ENCODE measurements at regions not wholly inside any gene's neighbourhood (a gene's known extent, or its start where the extent isn't known, plus 50 kb on each side); places are given as distances from the start of the nearest gene placed in this dataset.

- no peak for DNase-seq
- no peaks in the 10 kb centered on the region for H3K27me3 ChIP-seq
- H3K4me1 ChIP-seq, result no peaks in the 10 kb centered on the region
- no peaks in the 10 kb centered on the region for H3K9me3 ChIP-seq
- no peak overlapping the region for H3K4me3 ChIP-seq
- H3K27ac ChIP-seq, result no peak overlapping the region
- TF ChIP-seq, protein P1, sequence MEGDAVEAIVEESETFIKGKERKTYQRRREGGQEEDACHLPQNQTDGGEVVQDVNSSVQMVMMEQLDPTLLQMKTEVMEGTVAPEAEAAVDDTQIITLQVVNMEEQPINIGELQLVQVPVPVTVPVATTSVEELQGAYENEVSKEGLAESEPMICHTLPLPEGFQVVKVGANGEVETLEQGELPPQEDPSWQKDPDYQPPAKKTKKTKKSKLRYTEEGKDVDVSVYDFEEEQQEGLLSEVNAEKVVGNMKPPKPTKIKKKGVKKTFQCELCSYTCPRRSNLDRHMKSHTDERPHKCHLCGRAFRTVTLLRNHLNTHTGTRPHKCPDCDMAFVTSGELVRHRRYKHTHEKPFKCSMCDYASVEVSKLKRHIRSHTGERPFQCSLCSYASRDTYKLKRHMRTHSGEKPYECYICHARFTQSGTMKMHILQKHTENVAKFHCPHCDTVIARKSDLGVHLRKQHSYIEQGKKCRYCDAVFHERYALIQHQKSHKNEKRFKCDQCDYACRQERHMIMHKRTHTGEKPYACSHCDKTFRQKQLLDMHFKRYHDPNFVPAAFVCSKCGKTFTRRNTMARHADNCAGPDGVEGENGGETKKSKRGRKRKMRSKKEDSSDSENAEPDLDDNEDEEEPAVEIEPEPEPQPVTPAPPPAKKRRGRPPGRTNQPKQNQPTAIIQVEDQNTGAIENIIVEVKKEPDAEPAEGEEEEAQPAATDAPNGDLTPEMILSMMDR (IDR thresholded peaks at IDR 0.05), result no peak
- no peak for TF ChIP-seq POLR2A (IDR thresholded peaks at IDR 0.05)
- H3K36me3 ChIP-seq, result no peaks in the 10 kb centered on the region
These were observed 142.3 kb upstream of the ZFHX3 start for GRCh38 chr16:73190256-73190655.

- Histone ChIP-seq H3K27ac (no peak overlapping the region), H3K4me3 (no peak overlapping the region), H3K4me1 (no peaks in the 10 kb centered on the region), H3K36me3 (no peaks in the 10 kb centered on the region), H3K9me3 (no peaks in the 10 kb centered on the region), H3K27me3 (no peaks in the 10 kb centered on the region)
- TF ChIP-seq, protein P1 (IDR thresholded peaks at IDR 0.05), result no peak
- no peak for TF ChIP-seq POLR2A (IDR thresholded peaks at IDR 0.05)
- no peak for DNase-seq
These were observed 141.2 kb upstream of the ZFHX3 start for GRCh38 chr16:73189136-73189535.

DNA sequence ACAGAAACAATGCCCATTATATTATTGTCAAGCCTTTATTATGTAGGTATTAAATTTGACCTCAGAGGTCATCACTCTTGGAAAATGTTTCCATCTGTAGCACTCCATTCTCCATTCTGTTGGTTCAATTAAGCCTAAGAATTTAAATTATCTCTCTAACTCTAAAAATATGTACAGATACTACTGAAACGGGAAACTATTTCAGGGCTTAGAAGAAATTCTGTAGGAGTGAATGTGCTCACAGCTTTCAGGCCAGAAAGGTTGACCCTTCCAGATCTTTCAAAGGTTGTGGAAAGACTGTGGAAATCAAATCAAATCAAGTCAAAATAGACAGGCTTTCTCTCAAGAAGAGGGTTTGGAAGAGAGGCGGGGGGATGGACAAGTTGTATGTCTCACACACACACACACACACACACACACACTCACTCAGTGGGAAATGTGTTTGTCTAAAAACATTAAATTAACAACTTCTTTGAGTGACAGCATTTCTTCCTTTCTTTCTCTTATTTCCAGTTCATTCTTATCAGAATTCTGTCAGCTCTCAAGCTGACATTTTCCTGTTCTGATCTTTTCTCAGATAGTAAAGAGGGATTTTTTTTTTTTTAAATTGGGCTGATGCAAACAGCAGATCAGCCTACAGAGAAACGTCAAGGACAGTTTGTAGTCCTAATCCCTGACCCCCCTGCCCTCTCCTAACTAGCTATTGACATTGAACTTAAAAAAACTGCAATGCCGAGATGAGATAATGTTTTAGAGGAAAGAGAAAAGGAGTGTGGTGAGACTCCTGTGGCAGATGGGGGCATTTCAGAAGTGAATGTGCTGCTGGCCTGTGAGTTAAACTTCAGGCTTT is 139.0 kb upstream of the ZFHX3 start:
- no peaks in the 10 kb centered on the region for H3K36me3 ChIP-seq
- H3K9me3 ChIP-seq, result no peaks in the 10 kb centered on the region
- DNase-seq, result no peak
- no peak for TF ChIP-seq POLR2A (IDR thresholded peaks at IDR 0.05)
- TF ChIP-seq, protein P1 (IDR thresholded peaks at IDR 0.05), result no peak
- no peaks in the 10 kb centered on the region for H3K4me1 ChIP-seq
- H3K27ac ChIP-seq, result no peak overlapping the region
- H3K4me3 ChIP-seq, result no peak overlapping the region
- H3K27me3 ChIP-seq, result no peaks in the 10 kb centered on the region

- Histone ChIP-seq H3K27ac (no peak overlapping the region), H3K4me3 (no peak overlapping the region), H3K4me1 (no peaks in the 10 kb centered on the region), H3K9me3 (no peaks in the 10 kb centered on the region), H3K36me3 (no peaks in the 10 kb centered on the region), H3K27me3 (no peaks in the 10 kb centered on the region)
- TF ChIP-seq, protein P1 (IDR thresholded peaks at IDR 0.05), result no peak
- TF ChIP-seq POLR2A (IDR thresholded peaks at IDR 0.05), result no peak
- no peak for DNase-seq
These were observed 137.8 kb upstream of the ZFHX3 start for GRCh38 chr16:73185737-73186136.

- Histone ChIP-seq H3K4me3 (no peak overlapping the region), H3K36me3 (no peaks in the 10 kb centered on the region), H3K27ac (no peak overlapping the region), H3K9me3 (no peaks in the 10 kb centered on the region), H3K27me3 (no peaks in the 10 kb centered on the region), H3K4me1 (no peaks in the 10 kb centered on the region)
- no peak for DNase-seq
- TF ChIP-seq POLR2A (IDR thresholded peaks at IDR 0.05), result no peak
- TF ChIP-seq, protein P1 (IDR thresholded peaks at IDR 0.05), result no peak
These were observed 135.7 kb upstream of the ZFHX3 start for GRCh38 chr16:73183611-73184092.
